HUES48 (cell line): ENCODE measurements at regions not wholly inside any gene's neighbourhood (a gene's known extent, or its start where the extent isn't known, plus 50 kb on each side); places are given as distances from the start of the nearest gene placed in this dataset.

Source experiments
- H3K27ac ChIP-seq: one replicate; pipeline ENCODE4 v1.7.0; 2013; ENCODE audit warnings: low read depth, low read length, inconsistent platforms
- H3K27me3 ChIP-seq: 2 replicates; pipeline ENCODE4 v1.6.1; 2013; ENCODE audit warnings: mild to moderate bottlenecking, low read length; ENCODE audit not compliant: control insufficient read depth, insufficient read depth
- H3K36me3 ChIP-seq: 2 replicates; pipeline ENCODE4 v1.6.1; 2013; ENCODE audit warnings: low read length; ENCODE audit not compliant: control insufficient read depth, insufficient read depth
- H3K4me1 ChIP-seq: 2 replicates; pipeline ENCODE4 v1.6.1; 2013; ENCODE audit warnings: mild to moderate bottlenecking, low read length; ENCODE audit not compliant: control insufficient read depth, insufficient read depth
- H3K4me3 ChIP-seq: 2 replicates; pipeline ENCODE4 v1.5.1; 2013; ENCODE audit warnings: mild to moderate bottlenecking, low read depth, low read length
- H3K9ac ChIP-seq: 2 replicates; pipeline ENCODE4 v1.6.1; 2013; ENCODE audit warnings: mild to moderate bottlenecking, low read depth, low read length, moderate library complexity
- H3K9me3 ChIP-seq: 2 replicates; pipeline ENCODE4 v1.6.1; 2013; ENCODE audit warnings: low read length; ENCODE audit not compliant: control insufficient read depth, insufficient read depth

DNA sequence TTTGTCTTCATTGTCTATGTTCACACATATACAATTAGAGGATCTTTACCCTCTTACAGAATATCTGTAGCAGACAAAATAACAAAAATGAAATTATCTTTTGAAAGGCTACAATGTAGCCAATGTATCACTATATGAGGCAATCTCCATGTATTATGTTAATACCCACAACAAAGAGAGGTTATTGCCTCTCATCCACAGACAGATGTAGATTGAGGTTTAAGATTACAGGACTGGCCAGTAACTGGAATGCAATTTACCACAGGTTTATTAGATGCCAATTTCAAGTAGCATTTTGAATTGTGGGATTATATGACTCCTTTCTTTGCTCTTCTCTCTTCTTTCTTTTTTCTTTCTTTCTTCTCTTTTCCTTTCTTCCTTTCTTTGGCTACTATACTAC lies 242.6 kb downstream of the ANKRD50 start:
- Histone ChIP-seq H3K4me3 (no peak overlapping the region), H3K4me1 (no peaks in the 10 kb centered on the region), H3K9me3 (peaks cover 15% of the 10 kb centered on the region), H3K27me3 (no peaks in the 10 kb centered on the region), H3K36me3 (no peaks in the 10 kb centered on the region), H3K27ac (no peak overlapping the region), H3K9ac (no peak overlapping the region)

DNA sequence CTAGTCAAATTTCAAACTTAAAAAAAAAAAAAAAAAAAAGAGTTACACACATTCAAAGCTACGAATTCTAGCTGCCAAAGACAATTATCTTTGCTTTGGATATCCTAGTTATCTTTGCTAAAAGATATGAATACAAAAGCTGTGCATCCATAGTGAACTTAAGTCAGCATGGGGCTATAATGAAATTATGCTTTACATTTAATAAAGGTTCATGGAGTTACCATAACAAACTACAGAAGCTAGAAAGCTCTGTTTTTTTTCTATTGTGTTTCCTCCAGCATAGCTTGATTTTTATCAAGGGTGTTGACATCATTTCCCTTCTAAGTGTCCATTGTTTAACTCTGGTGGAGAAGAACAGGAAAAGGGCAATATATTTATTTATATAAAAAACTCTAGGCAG lies 234.1 kb downstream of the ANKRD50 start:
- H3K27me3 ChIP-seq = no peaks in the 10 kb centered on the region
- H3K27ac ChIP-seq = no peak overlapping the region
- no peak overlapping the region for H3K4me3 ChIP-seq
- peaks cover 12% of the 10 kb centered on the region for H3K4me1 ChIP-seq
- H3K9ac ChIP-seq = no peak overlapping the region
- H3K36me3 ChIP-seq = no peaks in the 10 kb centered on the region
- H3K9me3 ChIP-seq = no peaks in the 10 kb centered on the region

DNA sequence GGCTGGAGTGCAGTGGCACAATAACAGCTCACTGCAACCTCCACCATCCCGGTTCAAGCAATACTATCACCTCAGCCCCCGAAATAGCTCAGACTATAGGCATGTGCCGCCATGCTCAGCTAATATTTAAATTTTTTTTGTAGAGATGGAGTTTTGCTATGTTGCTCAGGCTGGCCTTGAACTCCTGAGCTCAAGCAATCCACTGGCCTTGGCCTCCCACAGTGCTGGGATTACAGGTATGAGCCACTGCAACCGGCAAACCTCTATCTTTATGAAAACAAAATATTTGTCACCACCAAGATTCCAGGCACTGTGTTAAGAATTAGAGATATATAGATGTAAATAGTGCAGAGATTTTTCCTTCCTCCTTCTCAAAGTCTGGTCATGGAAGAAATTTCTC lies 232.5 kb downstream of the ANKRD50 start:
- no peaks in the 10 kb centered on the region for H3K36me3 ChIP-seq
- H3K4me3 ChIP-seq = no peak overlapping the region
- peaks cover 14% of the 10 kb centered on the region for H3K4me1 ChIP-seq
- H3K27ac ChIP-seq = no peak overlapping the region
- H3K27me3 ChIP-seq = no peaks in the 10 kb centered on the region
- H3K9me3 ChIP-seq = no peaks in the 10 kb centered on the region
- H3K9ac ChIP-seq = no peak overlapping the region

DNA sequence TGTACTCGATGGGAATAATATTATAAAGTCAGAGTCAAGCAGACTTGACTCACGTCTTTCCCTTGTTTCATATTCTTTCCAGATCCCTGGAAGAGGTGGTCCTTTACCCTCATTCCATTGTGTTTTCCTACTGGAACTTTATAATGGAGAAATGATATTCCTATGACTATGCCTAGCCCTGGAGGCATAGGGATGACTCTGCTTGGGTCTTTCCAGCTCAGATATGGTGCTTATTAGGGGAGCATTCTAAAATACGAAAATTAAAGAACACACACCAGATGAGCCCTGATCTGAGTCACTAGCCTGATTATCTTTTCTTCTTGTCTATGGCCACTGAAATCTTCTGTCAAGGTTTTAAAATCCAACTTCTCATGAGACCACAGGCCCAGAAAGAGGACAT lies 231.4 kb downstream of the ANKRD50 start:
- H3K36me3 ChIP-seq = no peaks in the 10 kb centered on the region
- no peak overlapping the region for H3K27ac ChIP-seq
- no peak overlapping the region for H3K9ac ChIP-seq
- H3K4me1 ChIP-seq = peaks cover 14% of the 10 kb centered on the region
- H3K27me3 ChIP-seq = no peaks in the 10 kb centered on the region
- no peak overlapping the region for H3K4me3 ChIP-seq
- H3K9me3 ChIP-seq = no peaks in the 10 kb centered on the region

DNA sequence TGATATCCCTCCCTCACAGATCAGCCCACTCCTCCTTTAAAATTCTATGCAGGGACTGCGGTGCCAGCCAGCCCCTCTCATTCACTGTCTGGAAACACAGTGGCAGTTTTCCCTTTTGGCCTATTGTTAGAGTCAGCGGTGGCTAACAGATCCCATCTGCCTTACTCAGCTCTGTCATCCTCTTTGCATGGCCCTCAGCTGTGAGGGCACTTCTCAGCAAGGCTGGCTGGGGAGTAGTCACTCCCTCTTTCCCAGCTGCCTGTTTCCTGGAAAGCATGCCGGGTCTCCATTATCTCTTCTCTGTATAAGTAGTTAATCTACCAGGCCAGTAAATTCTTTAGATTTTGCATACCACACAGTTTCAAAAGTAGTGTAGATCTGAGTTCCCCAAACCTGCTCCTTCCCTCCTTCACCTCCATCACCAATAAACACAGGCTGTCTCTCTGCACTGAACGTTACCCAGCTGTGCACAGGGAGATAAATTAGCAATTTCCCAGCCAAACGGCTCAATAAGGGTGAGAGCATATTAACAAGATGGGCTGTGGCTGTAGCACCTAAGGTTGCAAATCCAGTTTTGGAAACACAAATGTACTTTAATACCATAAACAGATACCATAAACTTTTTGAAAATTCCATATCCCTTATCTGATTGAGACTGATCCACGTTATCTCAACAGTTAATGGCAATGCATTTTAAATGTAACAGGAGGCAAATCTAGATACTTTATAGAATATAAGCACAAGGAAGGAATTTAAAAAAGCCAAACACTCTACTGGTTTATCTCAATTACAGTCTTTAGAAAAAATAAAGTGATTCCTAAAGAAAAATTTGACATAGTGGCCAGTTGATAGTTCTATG lies 229.3 kb downstream of the ANKRD50 start:
- H3K9me3 ChIP-seq = no peaks in the 10 kb centered on the region
- no peak overlapping the region for H3K9ac ChIP-seq
- H3K4me1 ChIP-seq = peaks cover 14% of the 10 kb centered on the region
- H3K27me3 ChIP-seq = no peaks in the 10 kb centered on the region
- H3K4me3 ChIP-seq = no peak overlapping the region
- no peaks in the 10 kb centered on the region for H3K36me3 ChIP-seq
- peak overlapping the region; percentile 56 for H3K27ac ChIP-seq

DNA sequence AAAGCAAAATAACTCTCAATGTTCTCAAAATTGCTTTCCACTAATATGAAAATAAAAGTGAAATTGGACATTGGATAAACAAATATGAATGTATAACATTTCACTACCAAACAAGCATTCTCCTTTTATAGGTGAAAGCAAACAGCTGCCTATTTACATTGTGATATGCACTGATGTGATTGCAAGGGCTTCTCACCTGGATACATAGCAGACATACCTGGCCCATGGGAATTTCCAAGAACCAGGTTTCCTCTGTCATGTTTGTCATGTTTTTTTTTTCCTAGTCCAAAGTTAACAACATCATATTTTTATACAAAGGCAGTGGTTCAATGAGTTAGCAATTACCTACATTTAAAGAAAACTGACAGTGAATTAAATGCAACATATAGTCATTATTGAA lies 228.5 kb downstream of the ANKRD50 start:
- no peak overlapping the region for H3K9ac ChIP-seq
- H3K36me3 ChIP-seq = no peaks in the 10 kb centered on the region
- H3K4me3 ChIP-seq = no peak overlapping the region
- no peak overlapping the region for H3K27ac ChIP-seq
- H3K27me3 ChIP-seq = no peaks in the 10 kb centered on the region
- H3K9me3 ChIP-seq = no peaks in the 10 kb centered on the region
- H3K4me1 ChIP-seq = peaks cover 14% of the 10 kb centered on the region

DNA sequence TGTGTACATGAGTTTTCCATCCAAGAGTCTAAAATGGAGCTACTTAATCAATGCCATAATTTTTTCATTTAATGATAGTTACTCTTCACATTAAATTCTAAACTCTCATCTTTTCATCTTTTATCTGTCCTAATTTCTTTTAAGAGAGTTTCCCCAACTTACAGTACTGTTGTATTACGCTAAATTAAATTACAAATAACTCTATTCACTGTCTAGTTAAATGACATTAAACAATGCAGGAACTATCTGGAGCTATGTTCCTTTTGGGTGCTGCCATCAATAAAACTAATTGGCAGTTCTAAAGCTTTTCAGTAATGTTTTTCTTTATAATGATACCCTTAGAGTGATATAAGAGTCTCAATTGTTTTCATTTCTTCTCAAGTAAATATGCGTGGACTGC lies 227.6 kb downstream of the ANKRD50 start:
- no peaks in the 10 kb centered on the region for H3K36me3 ChIP-seq
- H3K27ac ChIP-seq = no peak overlapping the region
- H3K9ac ChIP-seq = no peak overlapping the region
- H3K27me3 ChIP-seq = no peaks in the 10 kb centered on the region
- H3K9me3 ChIP-seq = no peaks in the 10 kb centered on the region
- H3K4me1 ChIP-seq = peaks cover 14% of the 10 kb centered on the region
- H3K4me3 ChIP-seq = no peak overlapping the region

DNA sequence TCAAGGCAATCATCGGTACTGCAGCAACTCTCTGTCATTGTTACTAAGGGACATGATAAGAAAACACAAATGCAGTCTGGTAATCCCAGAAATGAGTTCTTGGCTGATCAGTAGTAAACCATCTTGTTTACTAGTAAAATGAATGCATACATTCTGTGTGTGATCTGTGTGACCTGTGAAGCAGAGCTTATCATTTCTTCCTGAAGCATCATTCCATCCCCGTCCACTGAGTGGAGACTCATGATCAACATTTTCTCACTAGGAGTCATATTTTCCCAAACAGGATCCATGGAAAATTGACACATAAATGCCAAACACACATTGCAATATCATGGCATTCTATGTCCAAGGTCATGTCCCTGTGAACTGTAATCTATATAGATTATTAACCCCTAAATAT lies 226.1 kb downstream of the ANKRD50 start:
- no peak overlapping the region for H3K27ac ChIP-seq
- H3K9me3 ChIP-seq = no peaks in the 10 kb centered on the region
- H3K4me3 ChIP-seq = no peak overlapping the region
- H3K9ac ChIP-seq = no peak overlapping the region
- H3K27me3 ChIP-seq = no peaks in the 10 kb centered on the region
- H3K4me1 ChIP-seq = peaks cover 13% of the 10 kb centered on the region
- H3K36me3 ChIP-seq = no peaks in the 10 kb centered on the region

DNA sequence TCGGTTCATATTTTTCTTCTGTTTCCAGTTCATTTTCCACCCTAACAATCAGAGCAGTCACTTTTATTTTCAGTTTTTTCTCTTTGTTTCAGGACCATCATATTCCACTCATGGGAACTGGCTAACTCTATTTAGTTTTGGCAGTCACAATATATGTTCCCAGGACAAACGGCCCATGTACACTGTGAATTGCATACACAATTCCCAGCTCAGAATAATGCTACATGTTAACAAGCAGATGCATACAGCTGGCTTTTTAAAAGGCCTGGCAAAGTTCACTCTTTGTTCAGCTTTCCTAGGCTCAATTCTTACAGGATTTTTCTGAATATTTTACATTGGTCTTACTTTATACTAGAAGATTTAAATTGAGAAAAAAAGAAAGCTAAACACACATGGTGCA lies 224.9 kb downstream of the ANKRD50 start:
- no peaks in the 10 kb centered on the region for H3K9me3 ChIP-seq

DNA sequence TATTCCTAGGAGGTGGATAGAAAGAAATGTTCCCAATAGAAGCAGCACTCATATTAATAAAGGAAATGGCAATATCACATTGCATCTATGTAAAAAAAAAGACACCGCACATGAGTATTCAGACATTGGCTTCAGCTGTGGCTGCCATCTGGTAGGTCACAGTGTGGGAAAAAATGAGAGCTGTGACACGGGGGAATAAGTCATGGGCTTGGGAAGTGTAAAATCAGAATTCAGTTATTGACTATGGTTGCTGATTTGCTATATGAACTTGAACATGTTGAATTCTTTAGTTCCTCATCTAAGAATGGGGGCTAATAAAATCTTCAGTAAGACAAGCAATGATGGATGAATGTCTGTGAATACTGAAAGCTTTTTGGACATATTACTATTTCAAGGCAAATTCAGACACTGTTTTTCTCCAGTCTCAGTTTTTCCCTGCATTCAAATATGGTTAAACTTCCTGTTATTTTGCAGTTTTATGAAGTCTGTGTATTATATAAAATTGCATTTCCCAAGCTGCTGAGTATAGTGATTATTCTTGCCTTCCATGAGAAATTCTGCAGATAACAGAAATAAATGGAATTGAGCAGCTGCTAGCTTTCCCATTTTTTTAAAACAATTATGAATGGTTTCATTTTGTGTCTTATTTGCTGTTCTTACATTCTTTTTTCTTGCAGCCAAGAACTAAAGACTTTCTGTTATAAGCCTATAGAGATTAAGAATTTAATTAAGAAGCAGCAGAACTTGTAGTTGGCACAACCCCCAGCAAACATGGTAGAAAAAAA lies 221.0 kb downstream of the ANKRD50 start:
- no peak overlapping the region for H3K27ac ChIP-seq
- H3K4me3 ChIP-seq = no peak overlapping the region
- H3K36me3 ChIP-seq = no peaks in the 10 kb centered on the region
- no peaks in the 10 kb centered on the region for H3K9me3 ChIP-seq
- H3K27me3 ChIP-seq = no peaks in the 10 kb centered on the region
- no peak overlapping the region for H3K9ac ChIP-seq
- H3K4me1 ChIP-seq = no peaks in the 10 kb centered on the region

More for the DNA sequence above, 224.9 kb downstream of the ANKRD50 start:
- H3K4me1 ChIP-seq = peaks cover 9% of the 10 kb centered on the region
- H3K27ac ChIP-seq = no peak overlapping the region
- no peaks in the 10 kb centered on the region for H3K36me3 ChIP-seq
- H3K27me3 ChIP-seq = no peaks in the 10 kb centered on the region
- H3K9ac ChIP-seq = no peak overlapping the region
- H3K4me3 ChIP-seq = no peak overlapping the region

DNA sequence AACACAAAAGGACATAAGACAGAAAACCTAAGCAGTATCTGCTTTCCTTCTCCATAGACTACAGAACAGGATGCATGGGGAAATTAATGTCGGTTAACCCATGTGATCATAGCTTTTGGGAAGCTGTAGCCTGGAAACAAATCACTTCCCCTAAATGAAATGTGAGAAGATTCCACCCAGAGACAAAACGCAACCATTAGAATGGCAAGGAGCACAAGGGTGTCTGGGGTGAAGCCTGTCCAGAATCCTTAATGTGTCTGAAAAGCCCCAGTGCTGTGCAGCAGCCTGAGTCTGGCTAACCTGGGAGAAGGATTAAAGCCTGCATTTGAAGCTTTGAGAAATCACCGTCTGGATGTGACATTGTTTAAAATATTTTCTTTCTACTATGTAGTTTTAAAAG lies 213.3 kb downstream of the ANKRD50 start:
- H3K27ac ChIP-seq = no peak overlapping the region
- H3K4me1 ChIP-seq = peaks cover 8% of the 10 kb centered on the region
- no peaks in the 10 kb centered on the region for H3K9me3 ChIP-seq
- no peaks in the 10 kb centered on the region for H3K27me3 ChIP-seq
- no peak overlapping the region for H3K4me3 ChIP-seq
- H3K9ac ChIP-seq = no peak overlapping the region
- H3K36me3 ChIP-seq = no peaks in the 10 kb centered on the region
